ENCODE measurements at regions not wholly inside any gene's neighbourhood (a gene's known extent, or its start where the extent isn't known, plus 50 kb on each side); places are given as distances from the start of the nearest gene placed in this dataset.
A peak's percentile ranks its signal among the peaks of the same experiment; 100 is the strongest.

DNA sequence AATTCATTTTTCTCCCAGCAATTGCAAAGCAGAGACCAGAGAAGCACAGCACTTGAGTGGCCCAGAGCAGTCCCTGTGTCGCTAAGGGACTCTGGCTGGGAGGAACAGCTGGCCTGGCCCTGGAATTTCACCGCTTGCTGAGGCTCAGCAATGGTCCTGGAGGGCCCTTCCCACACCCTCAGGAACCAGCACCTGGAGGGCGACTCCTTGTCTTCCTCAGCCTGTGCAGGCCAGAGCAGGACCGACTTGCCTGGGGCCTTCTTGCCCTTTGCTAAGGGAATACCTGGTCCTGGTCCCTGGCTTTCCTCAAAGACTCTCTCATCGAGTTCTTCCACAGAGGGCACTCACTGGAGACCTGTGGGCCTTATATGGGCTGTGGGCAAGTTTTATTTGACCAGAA lies 294.6 kb downstream of the RPLP1 start:
- DNase-seq = no peak

DNA sequence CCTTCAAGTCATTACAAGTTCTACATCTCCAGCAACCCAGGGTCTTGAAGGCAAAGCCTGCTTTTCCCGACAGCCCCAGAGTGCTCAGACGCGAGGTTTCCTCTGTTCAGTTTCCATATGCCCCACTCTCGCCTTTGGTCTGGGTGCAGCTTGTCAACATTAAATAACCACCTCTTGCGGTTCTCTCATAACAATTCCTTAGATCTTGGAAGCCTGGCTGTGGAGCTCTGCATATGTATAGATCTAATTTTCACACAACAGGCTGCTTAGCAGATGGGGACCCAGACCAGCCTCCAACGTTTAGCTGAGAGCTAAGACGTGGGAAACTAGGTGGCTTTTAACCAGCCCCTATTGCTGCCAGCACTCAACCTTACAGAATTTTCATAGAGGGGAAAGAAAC lies 295.5 kb downstream of the RPLP1 start:
- DNase-seq = no peak

DNA sequence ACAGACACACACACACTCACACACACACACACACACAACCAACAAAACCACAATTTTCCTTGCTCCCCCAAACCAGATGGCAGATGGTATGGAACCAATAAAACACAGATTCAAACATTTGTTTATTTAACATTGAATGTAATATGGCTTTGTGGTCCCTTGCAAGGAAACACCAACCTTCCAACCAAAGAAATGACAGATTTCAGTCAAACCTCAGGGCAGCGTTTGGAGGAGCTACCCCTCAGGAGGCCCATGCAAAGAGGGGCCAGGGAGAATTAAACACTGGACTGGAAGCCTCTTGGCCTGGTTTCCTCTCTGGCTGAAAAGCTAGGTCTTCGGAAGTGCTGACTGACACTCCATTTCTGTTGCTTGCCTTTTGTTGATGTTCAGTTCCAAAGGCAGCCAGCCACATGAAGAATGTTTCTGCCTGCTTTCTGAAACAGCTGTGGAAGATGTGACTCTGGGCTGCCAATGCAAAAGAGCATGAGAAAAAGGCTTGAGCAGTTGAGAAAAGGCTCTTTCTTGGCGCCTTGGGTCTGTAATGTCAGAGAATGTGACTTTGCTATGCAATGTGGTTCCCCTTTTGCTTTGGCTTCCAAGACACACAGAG lies 296.1 kb downstream of the RPLP1 start:
- DNase-seq = peak; percentile 12

DNA sequence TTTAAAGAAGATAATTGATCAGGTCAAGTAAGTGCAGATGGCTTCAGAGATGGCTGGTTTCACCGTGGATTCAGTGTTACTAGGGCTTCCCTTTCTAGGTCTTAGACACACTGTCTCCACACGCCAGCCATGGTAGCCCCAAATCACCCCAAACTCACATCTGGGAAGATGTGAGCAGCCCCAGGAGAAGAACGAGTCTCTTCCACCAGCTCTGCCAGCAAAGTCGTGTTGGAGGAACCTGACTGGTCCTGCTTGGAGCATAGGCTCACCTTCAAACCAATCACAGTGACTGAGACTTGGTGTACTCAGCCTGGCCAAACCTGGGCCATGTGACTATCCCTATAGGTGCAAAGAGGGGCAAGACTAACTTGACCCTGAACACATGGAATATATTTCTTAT lies 296.7 kb downstream of the RPLP1 start:
- DNase-seq = no peak

DNA sequence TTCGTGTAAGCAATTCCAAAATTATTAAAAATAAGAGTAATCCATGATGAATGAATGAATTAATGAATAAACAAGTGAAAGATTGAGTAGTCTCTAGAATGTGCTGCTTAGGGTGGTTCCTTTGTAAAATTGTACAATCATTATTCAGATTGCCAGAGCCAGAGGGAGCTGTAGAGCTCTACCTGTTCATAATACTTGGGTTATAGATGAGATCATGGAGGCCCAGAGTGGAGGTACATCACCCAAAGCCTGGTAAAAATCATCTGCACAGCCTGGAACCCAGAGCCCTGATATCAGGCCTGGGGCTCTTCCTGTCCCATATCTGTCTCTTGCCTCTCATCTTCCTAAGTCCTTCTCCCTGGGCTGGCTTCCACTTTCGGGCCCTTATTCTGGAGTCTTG lies 297.2 kb downstream of the RPLP1 start:
- peak; percentile 33 for DNase-seq

DNA sequence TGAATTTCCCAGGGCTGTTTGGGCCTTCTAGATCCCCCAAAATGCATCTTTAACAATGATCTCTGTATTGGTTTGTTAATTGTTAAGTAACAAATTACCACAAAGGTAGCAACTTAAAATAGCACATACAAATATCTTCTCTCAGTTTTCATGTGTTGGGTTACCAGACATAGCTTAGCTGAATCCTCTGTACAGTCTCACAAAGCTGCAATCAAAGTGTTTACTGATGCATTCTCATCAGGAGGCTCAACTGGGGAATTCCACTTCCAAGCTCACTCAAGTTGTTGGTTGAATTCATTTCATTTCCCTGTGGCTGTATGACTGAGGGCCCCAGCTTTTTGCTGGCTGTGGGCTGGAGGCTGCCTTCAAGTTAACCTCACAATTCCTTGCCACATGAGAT lies 297.6 kb downstream of the RPLP1 start:
- DNase-seq = no peak

DNA sequence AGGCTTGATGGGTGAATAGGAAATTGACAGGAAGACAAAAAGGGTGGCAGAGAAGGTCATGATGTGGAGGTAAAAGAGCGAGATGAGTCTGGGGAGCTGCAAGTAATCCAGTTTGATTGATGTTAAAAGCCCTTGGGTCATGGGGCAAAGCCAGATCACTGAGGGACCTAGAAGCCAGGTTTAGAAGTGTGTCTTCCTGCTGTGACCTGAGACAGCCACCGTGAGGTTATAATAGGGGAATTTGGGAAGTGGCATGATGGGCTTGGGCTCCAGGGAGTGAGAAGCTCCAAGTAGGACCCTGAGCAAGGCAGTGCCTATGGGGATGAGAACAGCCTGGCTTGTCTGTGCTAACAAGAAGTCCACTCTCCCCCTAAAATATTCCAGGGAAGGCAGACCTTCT lies 298.5 kb downstream of the RPLP1 start:
- no peak for DNase-seq

DNA sequence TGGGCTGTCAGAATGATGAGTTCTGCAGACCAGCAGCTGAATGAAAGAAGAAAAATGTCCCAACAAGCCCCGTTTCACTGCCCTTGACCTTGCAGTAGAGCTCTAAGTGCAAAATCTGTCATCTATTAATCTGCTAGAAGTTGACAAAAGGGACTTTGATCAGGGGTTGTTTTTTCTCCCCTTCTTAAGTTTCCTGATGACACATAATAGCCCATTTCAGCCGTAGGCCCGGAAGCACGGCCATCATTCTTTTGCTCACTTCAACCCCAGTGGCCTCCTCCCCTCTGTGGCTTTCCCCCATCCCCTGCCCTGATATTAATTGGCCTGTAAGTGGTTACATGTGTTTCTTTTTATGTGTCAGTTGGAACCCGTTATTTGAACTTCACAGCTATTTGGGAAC lies 298.9 kb downstream of the RPLP1 start:
- no peak for DNase-seq

DNA sequence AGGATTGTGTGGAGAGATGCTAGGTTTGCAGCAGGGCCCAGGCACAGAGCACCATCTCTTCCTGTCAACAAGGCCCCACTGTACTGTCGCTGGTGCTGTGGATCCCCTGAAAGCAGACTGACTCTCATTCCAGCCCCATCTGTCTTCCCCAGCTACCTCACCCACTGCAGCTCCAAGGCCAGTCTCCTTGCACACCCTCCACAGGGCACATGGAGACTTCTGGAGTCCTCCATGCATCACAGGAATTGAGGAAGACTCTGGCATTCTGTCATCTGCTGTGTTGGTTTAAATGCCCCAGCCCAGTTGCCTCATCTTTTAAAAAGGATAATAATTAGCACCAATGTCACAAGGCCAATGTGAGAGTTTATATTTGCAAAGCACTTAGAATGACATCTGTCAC lies 301.2 kb downstream of the RPLP1 start:
- no peak for DNase-seq

DNA sequence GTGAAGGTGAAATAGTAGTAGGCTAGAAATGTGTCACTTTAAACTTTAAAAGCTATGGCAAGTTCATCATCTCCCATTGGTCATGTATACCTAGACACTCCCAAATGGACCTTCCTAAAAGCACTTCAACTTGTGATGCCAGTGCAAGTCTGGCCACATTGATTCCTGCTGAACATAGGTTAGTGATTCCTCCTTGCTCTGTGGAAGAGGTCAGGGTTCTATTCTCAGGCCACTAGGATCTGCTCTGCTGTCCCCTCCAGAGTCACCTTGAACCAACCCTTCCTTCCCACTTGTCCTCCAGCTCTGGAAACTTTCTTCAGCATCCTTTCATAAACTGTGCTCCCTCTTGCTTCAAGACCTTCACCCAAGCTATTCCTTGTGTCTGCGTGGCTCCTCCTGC lies 301.7 kb downstream of the RPLP1 start:
- DNase-seq = no peak

GRCh38 chr15:69755551-69756310 lies 303.1 kb downstream of the RPLP1 start:
- DNase-seq = peak; percentile 75

GRCh38 chr15:69756440-69756839 lies 303.8 kb downstream of the RPLP1 start:
- DNase-seq = no peak

DNA sequence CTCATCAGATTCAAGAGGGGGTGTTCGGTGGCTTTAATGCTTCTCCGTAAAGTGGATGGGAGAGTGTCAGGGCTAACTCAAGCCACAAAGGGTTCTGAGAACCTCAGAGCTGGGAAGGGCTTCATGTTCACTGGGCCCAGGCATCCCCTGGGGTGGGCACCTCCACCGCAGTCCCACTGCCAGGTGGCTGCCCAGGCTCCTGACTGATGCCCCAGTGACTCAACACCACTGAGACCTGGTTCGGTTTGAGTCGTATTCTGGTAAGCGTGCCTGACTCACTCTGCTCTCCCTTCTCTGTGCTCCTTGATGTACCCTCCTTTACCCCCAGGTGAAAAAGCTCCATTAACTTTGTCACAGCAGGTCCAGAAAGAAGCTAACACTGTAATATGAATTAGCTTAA lies 304.6 kb downstream of the RPLP1 start:
- DNase-seq = no peak

- DNase-seq = peak; percentile 12
Observed at GRCh38 chr15:69758291-69758771, 305.7 kb downstream of the RPLP1 start.

DNA sequence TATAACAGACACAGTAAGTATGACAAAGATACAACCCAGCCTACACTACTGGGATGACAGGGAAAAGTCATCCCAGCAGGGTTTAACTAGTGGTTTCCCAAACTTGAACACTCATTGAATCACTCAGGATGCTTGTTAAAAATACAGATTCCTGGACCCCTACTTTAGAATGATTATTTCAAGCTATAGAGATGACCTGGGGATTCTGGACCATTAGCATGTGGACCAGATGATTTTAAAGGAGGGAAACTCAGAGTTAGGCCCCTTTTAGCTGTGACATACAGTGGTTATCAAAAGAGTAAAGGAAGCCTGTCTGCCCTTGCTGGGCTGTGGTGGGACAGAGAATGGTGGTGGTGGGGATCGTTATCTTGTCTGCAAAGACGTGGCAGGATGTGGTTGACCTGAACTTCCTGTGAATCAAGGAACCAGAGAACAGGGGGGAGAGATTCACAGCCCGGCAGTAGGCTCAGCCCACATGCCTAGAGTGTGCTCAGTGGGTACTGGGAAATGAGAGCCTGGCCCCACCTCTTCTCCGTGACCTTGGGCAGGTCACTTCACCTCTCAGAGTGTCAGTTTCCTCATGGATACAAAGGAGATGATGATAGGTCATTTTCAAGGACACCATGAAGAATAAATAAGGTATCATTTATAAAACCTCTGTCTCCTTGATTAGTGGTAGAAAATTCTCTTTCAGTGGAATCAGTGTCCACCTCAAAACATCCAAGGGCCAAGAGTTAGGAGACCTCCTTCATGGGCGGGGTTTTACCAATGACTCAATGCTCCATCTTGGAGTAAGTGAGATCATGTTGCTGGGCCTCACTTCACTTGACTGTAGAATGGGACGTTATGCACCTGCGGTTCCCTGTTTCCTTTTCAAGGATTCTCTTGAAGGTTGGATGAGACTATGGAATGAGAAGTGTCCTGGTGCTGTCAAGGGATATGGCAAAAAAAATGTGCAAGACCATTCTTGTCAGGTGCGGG lies 306.5 kb downstream of the RPLP1 start:
- DNase-seq = peak; percentile 98

DNA sequence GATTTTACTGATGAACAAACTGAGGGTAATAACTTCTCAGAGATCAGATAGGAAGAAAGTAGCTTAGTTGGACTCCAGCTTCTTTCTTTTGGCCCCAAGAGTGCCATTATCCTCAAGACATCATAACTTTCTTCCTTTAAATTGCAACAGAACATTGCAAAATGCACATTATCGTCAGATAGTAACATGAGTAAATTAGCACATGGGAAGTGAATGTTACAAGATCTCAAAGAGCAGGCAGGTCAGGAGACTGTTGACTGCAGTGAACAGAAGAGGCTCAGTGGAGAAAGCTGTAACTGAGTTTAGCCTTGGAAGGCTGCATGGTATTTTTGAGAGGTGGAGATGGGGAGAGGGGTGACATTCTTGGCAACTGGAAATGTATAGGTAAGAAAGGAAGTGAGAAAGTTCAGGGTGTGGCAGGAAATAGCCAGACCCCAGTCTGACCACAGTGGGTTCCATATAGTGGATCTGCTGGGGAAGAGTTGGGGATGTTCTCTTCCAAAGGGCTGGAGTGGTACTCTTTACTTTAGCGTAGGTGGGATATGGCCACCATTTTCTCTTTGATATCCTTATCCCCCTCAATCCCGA lies 307.7 kb downstream of the RPLP1 start:
- DNase-seq = peak; percentile 78

DNA sequence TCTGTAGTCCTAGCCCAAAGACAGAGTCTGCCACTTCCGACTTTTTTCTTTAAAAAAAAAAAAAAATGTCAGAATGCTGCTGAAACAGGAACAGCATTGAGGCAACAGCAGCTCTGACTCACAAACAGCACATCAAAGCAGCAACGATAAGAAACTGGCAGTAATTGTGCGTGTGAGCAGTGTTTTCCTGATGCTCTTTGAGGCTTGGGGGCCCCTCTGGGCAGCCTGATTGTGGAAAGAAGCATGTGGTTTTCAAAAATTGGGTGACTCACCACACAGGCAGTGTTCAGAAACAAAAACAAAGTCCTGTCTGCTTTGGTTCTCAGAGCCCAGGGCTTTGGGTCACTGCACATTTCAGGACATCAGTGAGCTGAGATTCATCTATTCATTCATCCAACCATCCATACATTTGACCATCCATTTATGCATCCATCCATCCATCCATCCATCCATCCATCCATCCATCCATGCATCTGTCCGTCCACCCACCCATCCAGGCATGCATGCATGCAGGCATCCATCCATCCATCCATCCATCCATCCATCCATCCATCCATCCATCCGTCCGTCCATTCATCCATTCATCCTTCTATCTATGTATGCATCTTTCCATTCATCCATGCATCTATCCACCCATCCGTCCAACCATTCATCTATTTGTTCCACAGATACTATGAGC lies 308.4 kb downstream of the RPLP1 start:
- peak; percentile 97 for DNase-seq

DNA sequence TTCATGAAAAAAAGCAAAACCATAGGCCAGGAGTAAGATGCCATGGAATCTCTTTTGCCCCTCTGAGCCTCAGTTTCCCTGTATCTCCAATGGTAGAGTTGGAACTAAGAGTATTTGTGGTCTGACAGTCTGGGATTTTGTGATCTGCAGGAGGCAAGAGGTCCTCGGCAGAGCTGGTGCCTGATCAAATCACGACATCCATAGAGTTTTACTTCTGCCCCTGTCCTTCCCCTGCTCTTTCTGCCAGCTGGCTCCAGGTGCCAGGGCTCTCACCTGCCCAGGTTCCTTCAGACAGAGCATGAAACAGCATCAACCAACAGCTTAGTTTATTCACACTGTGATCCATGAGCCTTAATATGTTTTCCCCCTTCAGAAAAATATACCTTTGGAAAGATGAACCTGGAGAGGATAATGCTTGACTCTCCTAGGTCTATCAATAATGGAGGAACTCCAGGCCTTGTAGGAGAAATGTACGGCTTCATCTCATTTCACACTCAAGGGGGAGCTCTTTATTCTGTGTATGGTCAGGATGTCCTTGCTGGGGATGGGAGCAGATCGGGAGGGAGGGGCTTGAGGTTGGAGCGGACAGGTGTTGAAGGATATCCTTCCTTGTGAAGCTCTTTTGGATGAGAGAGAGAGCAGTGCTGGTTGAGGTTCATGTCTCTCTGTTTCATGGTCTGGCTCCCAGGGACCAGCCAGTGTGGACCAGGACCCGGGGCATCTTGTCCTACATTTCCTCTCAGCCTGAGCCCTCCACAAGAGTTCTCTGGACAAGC lies 309.9 kb downstream of the RPLP1 start:
- DNase-seq = peak; percentile 38

DNA sequence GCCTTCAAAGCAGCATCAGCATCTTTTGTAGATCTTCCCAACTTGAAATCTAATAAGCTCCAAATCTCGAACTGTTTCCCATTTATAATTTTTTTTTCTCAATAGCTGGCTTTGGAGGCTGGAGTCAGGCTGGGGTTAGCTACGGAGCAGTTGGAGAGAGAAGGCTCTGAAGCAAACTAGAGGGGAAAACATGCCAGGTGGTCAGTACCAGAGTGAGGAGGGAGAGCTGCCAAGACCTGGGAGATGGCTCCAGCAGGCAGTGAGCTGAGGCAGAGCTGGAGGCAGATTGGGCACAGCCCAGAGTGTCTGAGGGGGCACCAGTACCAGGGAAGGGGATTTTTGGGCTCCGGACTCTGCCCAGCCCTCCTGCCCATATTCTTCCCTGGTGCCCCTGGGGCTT lies 311.2 kb downstream of the RPLP1 start:
- DNase-seq = no peak

DNA sequence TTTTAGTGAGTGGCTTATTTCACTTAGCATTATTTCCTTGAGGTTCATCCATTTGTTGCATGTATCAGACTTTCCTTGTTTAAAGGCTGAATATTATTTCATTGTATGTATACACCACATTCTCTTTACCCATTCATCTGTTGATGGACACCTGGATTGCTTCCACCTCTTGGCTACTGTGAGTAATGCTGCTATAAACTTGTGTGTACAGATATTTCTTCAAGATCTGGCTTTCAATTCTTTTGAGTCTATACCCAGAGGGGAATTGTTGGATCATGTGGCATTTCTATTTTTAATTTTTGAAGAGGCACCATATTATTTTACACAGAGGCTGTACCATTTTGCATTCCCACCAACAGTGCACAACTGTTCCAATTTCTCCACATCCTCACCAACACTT lies 313.5 kb downstream of the RPLP1 start:
- no peak for DNase-seq

DNA sequence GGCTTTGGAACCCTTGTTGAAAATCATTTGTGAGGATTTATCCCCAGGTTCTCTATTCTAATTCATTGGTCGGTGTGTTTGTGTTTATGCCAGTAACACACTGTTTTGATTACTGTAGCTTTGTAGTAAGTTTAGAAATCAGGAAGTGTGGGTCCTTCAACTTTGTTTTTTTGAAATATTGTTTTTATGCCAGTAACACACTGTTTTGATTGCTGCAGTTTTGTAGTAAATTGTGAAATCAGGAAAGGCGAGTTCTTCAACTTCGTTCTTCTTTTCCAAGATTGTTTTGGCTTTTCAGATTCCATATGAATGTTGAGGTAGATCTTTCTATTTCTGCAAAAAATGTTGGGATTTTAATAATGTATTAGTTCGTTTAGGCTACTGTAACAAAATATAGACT lies 314.6 kb downstream of the RPLP1 start:
- no peak for DNase-seq

DNA sequence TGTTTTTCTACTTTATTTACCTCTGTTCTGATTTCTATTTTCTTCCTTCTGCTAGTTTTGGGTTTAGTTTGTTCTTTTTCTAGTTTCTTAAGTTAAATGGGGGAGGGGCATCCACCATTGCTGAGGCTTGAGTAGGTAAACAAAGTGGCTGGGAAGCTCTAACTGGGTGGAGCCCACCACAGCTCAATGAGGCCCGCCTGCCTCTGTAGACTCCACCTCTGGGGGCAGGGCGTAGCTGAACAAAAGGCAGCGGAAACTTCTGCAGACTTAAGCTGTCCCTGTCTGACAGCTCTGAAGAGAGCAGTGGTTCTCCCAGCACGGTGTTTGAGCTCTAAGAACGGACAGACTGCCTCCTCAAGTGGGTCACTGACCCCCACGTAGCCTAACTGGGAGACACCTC lies 316.7 kb downstream of the RPLP1 start:
- DNase-seq = peak; percentile 25
